Liver (tissue), 8 donors: ENCODE measurements at regions not wholly inside any gene's neighbourhood (a gene's known extent, or its start where the extent isn't known, plus 50 kb on each side); places are given as distances from the start of the nearest gene placed in this dataset.

Experiments
- DNase-seq: peaks from one replicate; pipeline ENCODE4 v3.0.0-alpha.2; 2017; ENCODE audit warnings: low spot score
- H3K27ac ChIP-seq, 2 donors: one replicate each; pipeline ENCODE4 v1.7.0; 2013; ENCODE audit warnings: inconsistent platforms in 2 of 2, low read length in 2 of 2, control low read depth in 1 of 2, low read depth in 1 of 2, mild to moderate bottlenecking in 1 of 2
- H3K27me3 ChIP-seq, 4 donors: one replicate each; pipeline versions ENCODE4 v1.6.1 to v1.7.0; 2013; ENCODE audit warnings: low read length in 3 of 4, inconsistent platforms in 1 of 4, mild to moderate bottlenecking in 1 of 4, moderate library complexity in 1 of 4; ENCODE audit not compliant: control insufficient read depth in 4 of 4, insufficient read depth in 4 of 4
- H3K36me3 ChIP-seq, 4 donors: one replicate each; pipeline versions ENCODE4 v1.6.1 to v1.7.0; 2013; ENCODE audit warnings: low read length in 3 of 4, mild to moderate bottlenecking in 3 of 4, low read depth in 1 of 4, moderate library complexity in 1 of 4; ENCODE audit not compliant: control insufficient read depth in 4 of 4, insufficient read depth in 3 of 4
- H3K4me1 ChIP-seq, 4 donors: one replicate each; pipeline versions ENCODE4 v1.6.1 to v1.7.0; 2013; ENCODE audit warnings: low read length in 3 of 4, mild to moderate bottlenecking in 3 of 4, moderate library complexity in 1 of 4; ENCODE audit not compliant: control insufficient read depth in 4 of 4, insufficient read depth in 4 of 4
- H3K4me3 ChIP-seq, 3 donors: one replicate each; pipeline versions ENCODE4 v1.6.1 to v1.7.0; 2013; ENCODE audit warnings: low read length in 3 of 3, control low read depth in 1 of 3, low read depth in 1 of 3, mild to moderate bottlenecking in 1 of 3
- H3K9ac ChIP-seq, 2 donors: one replicate each; pipeline ENCODE4 v1.7.0; 2013; ENCODE audit warnings: low read length in 2 of 2, mild to moderate bottlenecking in 2 of 2, moderate library complexity in 2 of 2, control low read depth in 1 of 2, low read depth in 1 of 2
- H3K9me3 ChIP-seq, 4 donors: one replicate each; pipeline versions ENCODE4 v1.6.1 to v1.7.0; 2013; ENCODE audit warnings: low read length in 3 of 4; ENCODE audit not compliant: control insufficient read depth in 4 of 4
- ATF3 ChIP-seq: IDR thresholded peaks from 2 replicates; pipeline ENCODE4 v1.6.1; 2016; ENCODE audit warnings: antibody characterized with exemption
- CTCF ChIP-seq: fragments of 150-350 bp; IDR thresholded peaks from 2 replicates; pipeline ENCODE4 v1.5.1; 2017; ENCODE audit warnings: improper control_type of control experiment, low read depth, low read length; ENCODE audit not compliant: missing input control
- EGR1 ChIP-seq, 2 donors: IDR thresholded peaks; 2 replicates each; pipeline ENCODE4 v1.6.1; 2016 to 2018; ENCODE audit warnings: antibody characterized with exemption in 2 of 2, low read depth in 2 of 2
- FOXA1 ChIP-seq: IDR thresholded peaks from 2 replicates; pipeline ENCODE4 v1.6.1; 2016; ENCODE audit warnings: antibody characterized with exemption
- FOXA2 ChIP-seq: IDR thresholded peaks from 2 replicates; pipeline ENCODE4 v1.6.1; 2016; ENCODE audit warnings: antibody characterized with exemption
- GABPA ChIP-seq, 2 donors: IDR thresholded peaks in 1 of 2; conservative IDR thresholded peaks in 1 of 2; 2 replicates each; pipeline ENCODE4 v1.6.1; 2016; ENCODE audit warnings: antibody characterized with exemption in 2 of 2, mild to moderate bottlenecking in 1 of 2, moderate library complexity in 1 of 2
- HNF4A ChIP-seq, 2 donors: conservative IDR thresholded peaks; 2 replicates each; pipeline ENCODE4 v1.6.1; 2016; ENCODE audit warnings: antibody characterized with exemption in 2 of 2, mild to moderate bottlenecking in 2 of 2
- HNF4G ChIP-seq: IDR thresholded peaks from 2 replicates; pipeline ENCODE4 v1.6.1; 2016; ENCODE audit warnings: antibody characterized with exemption
- JUND ChIP-seq, 2 donors: IDR thresholded peaks; 2 replicates each; pipeline ENCODE4 v1.6.1; 2016; ENCODE audit warnings: antibody characterized with exemption in 2 of 2
- MAX ChIP-seq: IDR thresholded peaks from 2 replicates; pipeline ENCODE4 v1.6.1; 2016; ENCODE audit warnings: antibody characterized with exemption
- NR2F2 ChIP-seq: IDR thresholded peaks from 2 replicates; pipeline ENCODE4 v1.6.1; 2016; ENCODE audit warnings: antibody characterized with exemption
- RAD21 ChIP-seq, 2 donors: IDR thresholded peaks; 2 replicates each; pipeline ENCODE4 v1.6.1; 2016; ENCODE audit warnings: antibody characterized with exemption in 2 of 2, mild to moderate bottlenecking in 2 of 2
- RXRA ChIP-seq, 2 donors: IDR thresholded peaks; 2 replicates each; pipeline ENCODE4 v1.6.1; 2017 to 2018; ENCODE audit warnings: antibody characterized with exemption in 2 of 2, mild to moderate bottlenecking in 1 of 2
- SP1 ChIP-seq: IDR thresholded peaks from 2 replicates; pipeline ENCODE4 v1.6.1; 2018; ENCODE audit warnings: antibody characterized with exemption, mild to moderate bottlenecking
- TAF1 ChIP-seq: conservative IDR thresholded peaks from 2 replicates; pipeline ENCODE4 v1.6.1; 2016; ENCODE audit warnings: antibody characterized with exemption, mild to moderate bottlenecking
- YY1 ChIP-seq: IDR thresholded peaks from 2 replicates; pipeline ENCODE4 v1.6.1; 2016; ENCODE audit warnings: antibody characterized with exemption, mild to moderate bottlenecking
- ZBTB33 ChIP-seq: IDR thresholded peaks from 2 replicates; pipeline ENCODE4 v1.6.1; 2016; ENCODE audit warnings: antibody characterized with exemption
- WGBS: extraction: QIAGEN DNeasy Blood & Tissue Kit; methylation state at CpG from one replicate; pipeline ENCODE4 v1.1.7; 2013; 5-methylcytosine and 5-hydroxymethylcytosine counted together
- donor health status: healthy.
- donor health status: healthy.
- donor health status: healthy.
- donor health status: healthy.
- donor health status: healthy.

GRCh38 chr6:148288541-148288940 is 54.1 kb upstream of the SASH1 start:
- Histone ChIP-seq H3K27me3 (no peaks in the 10 kb centered on the region), H3K27ac (no peak overlapping the region), H3K4me1 (peaks cover 0 to 1% (median 0%) of the 10 kb centered on the region in 4 donors), H3K9ac (no peak overlapping the region), H3K36me3 (no peaks in the 10 kb centered on the region), H3K9me3 (no peaks in the 10 kb centered on the region), H3K4me3 (no peak overlapping the region)
- TF ChIP-seq GABPA (IDR thresholded peaks at IDR 0.05 in 1 of 2, conservative IDR thresholded peaks at IDR 0.05 in 1 of 2) (no peak), ATF3 (no peak), NR2F2 (no peak), JUND (IDR thresholded peaks at IDR 0.05) (no peak), YY1 (no peak), MAX (no peak), FOXA1 (no peak), TAF1 (no peak), EGR1 (IDR thresholded peaks at IDR 0.05; ENCODE audit: low read depth in 2 of 2) (no peak)
- no peak for DNase-seq
- 78% methylated on average over 4 of the region's 4 CpGs for WGBS

GRCh38 chr6:148289153-148289552 is 53.5 kb upstream of the SASH1 start:
- H3K9me3 ChIP-seq = no peaks in the 10 kb centered on the region
- H3K27ac ChIP-seq = no peak overlapping the region
- WGBS = 75% methylated on average over 6 of the region's 6 CpGs
- H3K36me3 ChIP-seq = no peaks in the 10 kb centered on the region
- H3K4me1 ChIP-seq = peaks cover 0 to 1% (median 0%) of the 10 kb centered on the region in 4 donors
- H3K27me3 ChIP-seq = no peaks in the 10 kb centered on the region
- no peak for DNase-seq
- H3K9ac ChIP-seq = no peak overlapping the region
- no peak overlapping the region for H3K4me3 ChIP-seq
- TF ChIP-seq ATF3 = no peak
- TF ChIP-seq RAD21 (IDR thresholded peaks at IDR 0.05) = no peak
- no peak for TF ChIP-seq FOXA2
- TF ChIP-seq HNF4G = no peak
- TF ChIP-seq ZBTB33 = no peak
- TF ChIP-seq RXRA (IDR thresholded peaks at IDR 0.05) = no peak
- no peak for TF ChIP-seq NR2F2
- TF ChIP-seq MAX = no peak

GRCh38 chr6:148291876-148292275 is 50.8 kb upstream of the SASH1 start:
- Histone ChIP-seq H3K27me3 (no peaks in the 10 kb centered on the region), H3K4me1 (peaks cover 0 to 1% (median 0%) of the 10 kb centered on the region in 4 donors), H3K9me3 (no peaks in the 10 kb centered on the region), H3K27ac (no peak overlapping the region), H3K9ac (no peak overlapping the region), H3K4me3 (no peak overlapping the region), H3K36me3 (no peaks in the 10 kb centered on the region)
- 53% methylated on average over 1 of the region's 1 CpG for WGBS
- no peak for DNase-seq
- TF ChIP-seq EGR1 (IDR thresholded peaks at IDR 0.05; ENCODE audit: low read depth in 2 of 2) (no peak), RAD21 (IDR thresholded peaks at IDR 0.05) (no peak), JUND (IDR thresholded peaks at IDR 0.05) (no peak), CTCF (no peak), HNF4A (conservative IDR thresholded peaks at IDR 0.05) (no peak), TAF1 (no peak), ZBTB33 (no peak), GABPA (IDR thresholded peaks at IDR 0.05 in 1 of 2, conservative IDR thresholded peaks at IDR 0.05 in 1 of 2) (no peak), SP1 (no peak), ATF3 (no peak)
